Endothelial cell of umbilical vein (primary cell): ENCODE measurements at regions not wholly inside any gene's neighbourhood (a gene's known extent, or its start where the extent isn't known, plus 50 kb on each side); places are given as distances from the start of the nearest gene placed in this dataset.

Experiments used
- BruUV-seq: library from RNA; stranded (reverse); fragments of 400-500 nt; replicated peaks from 2 replicates; lab custom pipeline; 2021; lab: Mats Ljungman, UMichigan
- CTCF ChIA-PET: fragments of 300-600, 350-600 bp; sonication (Branson Sonifier 250); formaldehyde crosslinking; loops from one replicate; lab custom pipeline; 2021; ENCODE audit warnings: antibody characterized with exemption, inconsistent platforms; lab: Charles Lee
- POLR2A ChIA-PET: fragments of 300-600, 350-600 bp; sonication (Branson Sonifier 250); formaldehyde crosslinking; loops from one replicate; lab custom pipeline; 2021; ENCODE audit warnings: antibody characterized with exemption, inconsistent platforms; lab: Charles Lee
- DNase-seq: peaks from one replicate; pipeline ENCODE4 v3.0.0-alpha.2; 2011; ENCODE audit warnings: low read depth, low spot score
- FAIRE-seq: peaks from 2 replicates; lab custom pipeline; 2011; peaks lifted over from hg19 to GRCh38; lab: Jason Lieb, UNC
- H2AFZ ChIP-seq: 2 replicates; pipeline ENCODE4 v1.6.0; 2012; ENCODE audit warnings: low read depth, low read length, control low read depth, inconsistent platforms
- H3K27ac ChIP-seq: 2 replicates; pipeline ENCODE4 v1.5.1; 2011; ENCODE audit warnings: low read depth, mild to moderate bottlenecking, control low read depth, low read length, moderate library complexity; ENCODE audit not compliant: insufficient read depth
- H3K27me3 ChIP-seq, 2 experiments: 2 replicates each; pipeline versions ENCODE4 v1.6.0 to v1.6.1; 2011; ENCODE audit warnings: low read length in 2 of 2, mixed read lengths in 1 of 2; ENCODE audit not compliant: control insufficient read depth in 2 of 2, insufficient read depth in 2 of 2
- H3K36me3 ChIP-seq, 2 experiments: 2 replicates in 1 of 2; 3 replicates in 1 of 2; pipeline ENCODE4 v1.5.1; 2011; ENCODE audit warnings: low read length in 2 of 2, mild to moderate bottlenecking in 1 of 2, moderate library complexity in 1 of 2; ENCODE audit not compliant: control insufficient read depth in 2 of 2, insufficient read depth in 2 of 2; ENCODE audit errors: extremely low read depth in 1 of 2
- H3K4me1 ChIP-seq: 3 replicates; pipeline ENCODE4 v1.5.1; 2011; ENCODE audit warnings: mild to moderate bottlenecking, low read length; ENCODE audit not compliant: control insufficient read depth, insufficient read depth; ENCODE audit errors: extremely low read depth
- H3K4me2 ChIP-seq: 2 replicates; pipeline ENCODE4 v1.6.1; 2011; ENCODE audit warnings: low read length, control low read depth, mixed read lengths; ENCODE audit not compliant: insufficient read depth
- H3K4me3 ChIP-seq, 3 experiments: fragments of 200-600 bp in 1 of 3; sonication (generic), shearing (Covaris generic) in 1 of 3; replicated peaks in 1 of 3; 2 replicates each; pipeline ENCODE4 v1.5.1; 2011 to 2016; ENCODE audit warnings: control low read depth in 3 of 3, low read length in 3 of 3, mild to moderate bottlenecking in 2 of 3, inconsistent platforms in 1 of 3, low read depth in 1 of 3, moderate library complexity in 1 of 3; ENCODE audit not compliant: insufficient read depth in 1 of 3
- H3K79me2 ChIP-seq: 2 replicates; pipeline ENCODE4 v1.6.0; 2012; ENCODE audit warnings: low read length, inconsistent platforms; ENCODE audit not compliant: control insufficient read depth, insufficient read depth
- H3K9ac ChIP-seq: replicated peaks from 2 replicates; pipeline ENCODE3; 2011; ENCODE audit warnings: low read length, control low read depth; ENCODE audit not compliant: insufficient read depth; ENCODE audit errors: extremely low read depth
- H3K9me1 ChIP-seq: replicated peaks from 3 replicates; pipeline ENCODE4 v1.6.0; 2011; ENCODE audit warnings: mild to moderate bottlenecking, low read length; ENCODE audit not compliant: control insufficient read depth, insufficient read depth; ENCODE audit errors: extremely low read depth
- H3K9me3 ChIP-seq: replicated peaks from 2 replicates; pipeline ENCODE4 v1.5.1; 2012; ENCODE audit warnings: low read length, inconsistent platforms; ENCODE audit not compliant: control insufficient read depth, insufficient read depth
- H4K20me1 ChIP-seq: replicated peaks from 2 replicates; pipeline ENCODE3; 2011; ENCODE audit warnings: mild to moderate bottlenecking, low read length; ENCODE audit not compliant: control insufficient read depth, insufficient read depth; ENCODE audit errors: extremely low read depth
- CTCF ChIP-seq, 2 donors: IDR thresholded peaks; 1 replicate in 1 of 2; 2 replicates in 1 of 2; pipeline ENCODE4 v1.5.1; 2011; ENCODE audit warnings: low read length in 2 of 2, mild to moderate bottlenecking in 2 of 2, moderate library complexity in 2 of 2, control low read depth in 1 of 2, inconsistent platforms in 1 of 2, low read depth in 1 of 2; ENCODE audit not compliant: insufficient read depth in 1 of 2; ENCODE audit errors: extremely low read depth in 1 of 2
- EZH2 ChIP-seq: IDR thresholded peaks from 2 replicates; pipeline ENCODE4 v1.6.1; 2012; ENCODE audit warnings: borderline replicate concordance, low read depth, mild to moderate bottlenecking, moderate library complexity, low read length, inconsistent platforms; ENCODE audit not compliant: severe bottlenecking
- FOS ChIP-seq: IDR thresholded peaks from 2 replicates; pipeline ENCODE4 v1.6.1; 2011; ENCODE audit warnings: mild to moderate bottlenecking, low read length, moderate library complexity, borderline replicate concordance; ENCODE audit not compliant: insufficient read depth
- GATA2 ChIP-seq: IDR thresholded peaks from 2 replicates; pipeline ENCODE4 v1.7.0; 2011; ENCODE audit warnings: low read depth, mild to moderate bottlenecking, moderate library complexity, mixed read lengths, low read length; ENCODE audit not compliant: insufficient read length, insufficient read depth
- JUN ChIP-seq: IDR thresholded peaks from 2 replicates; pipeline ENCODE4 v1.6.1; 2011; ENCODE audit warnings: borderline replicate concordance, low read depth; ENCODE audit not compliant: insufficient read length, insufficient read depth
- MAX ChIP-seq: IDR thresholded peaks from 2 replicates; pipeline ENCODE4 v1.6.1; 2011; ENCODE audit not compliant: insufficient read depth, insufficient read length
- MYC ChIP-seq: IDR thresholded peaks from one replicate; pipeline ENCODE4 v1.6.1; 2011; ENCODE audit warnings: mild to moderate bottlenecking, low read depth, low read length
- POLR2A ChIP-seq: IDR thresholded peaks from 2 replicates; pipeline ENCODE4 v1.6.1; 2012; ENCODE audit warnings: low read depth, mild to moderate bottlenecking, control low read depth, low read length
- POLR2AphosphoS5 ChIP-seq: IDR thresholded peaks from 2 replicates; pipeline ENCODE4 v1.6.1; 2012; ENCODE audit warnings: low read depth, mild to moderate bottlenecking, control low read depth, low read length, moderate library complexity; ENCODE audit not compliant: insufficient read depth
- dilution Hi-C: fragments of 300-500 bp; cut with MboI; formaldehyde crosslinking; loops from one replicate; pipeline ENCODE4 v1.15.0; 2019; ENCODE audit warnings: low sequenced_read_pairs; ENCODE audit not compliant: extremely low pct_ligation_motif_present
- intact Hi-C: fragments of 100-400 bp; cut with micrococcal nuclease; formaldehyde crosslinking; loops from one replicate; pipeline ENCODE4 v1.10.0; 2022

- H4K20me1 ChIP-seq, result no peaks in the 10 kb centered on the region
- ChIA-PET POLR2A (no interaction called here), CTCF (no interaction called here)
- H3K27me3 ChIP-seq, result no peaks in the 10 kb centered on the region
- no peak overlapping the region for H3K27ac ChIP-seq
- H2AFZ ChIP-seq, result no peak overlapping the region
- FAIRE-seq, result no peak
- no peaks in the 10 kb centered on the region for H3K79me2 ChIP-seq
- H3K4me2 ChIP-seq, result no peak overlapping the region
- DNase-seq, result no peak
- no peaks in the 10 kb centered on the region for H3K9me1 ChIP-seq
- H3K36me3 ChIP-seq, result no peaks in the 10 kb centered on the region
- H3K4me1 ChIP-seq, result no peaks in the 10 kb centered on the region
- BruUV-seq, result no TSS peak
- dilution Hi-C loops, result no loop called here
- H3K4me3 ChIP-seq, result no peak overlapping the region
- no peak for TF ChIP-seq POLR2AphosphoS5
- no peak for TF ChIP-seq EZH2
- no peak for TF ChIP-seq GATA2
- no peak for TF ChIP-seq MAX
- TF ChIP-seq CTCF (IDR thresholded peaks at IDR 0.05; ENCODE audit: extremely low read depth in 1 of 2, insufficient read depth in 1 of 2, low read depth in 1 of 2, low read length in 2 of 2), result no peak
- TF ChIP-seq POLR2A, result no peak
- no peak for TF ChIP-seq FOS
- no peak for TF ChIP-seq MYC
- TF ChIP-seq JUN, result no peak
- intact Hi-C loops, result no loop called here
- no peak overlapping the region for H3K9ac ChIP-seq
- H3K9me3 ChIP-seq, result no peaks in the 10 kb centered on the region
Observed at GRCh38 chr2:41353060-41353459, 694.8 kb upstream of the PKDCC start.
